Osteoblast (primary cell): ENCODE measurements at regions not wholly inside any gene's neighbourhood (a gene's known extent, or its start where the extent isn't known, plus 50 kb on each side); places are given as distances from the start of the nearest gene placed in this dataset.

ENCODE experiments used
- DNase-seq: peaks from one replicate; pipeline ENCODE4 v3.0.0; 2011; ENCODE audit warnings: low spot score, mixed read lengths; ENCODE audit not compliant: insufficient read length; ENCODE audit errors: missing footprints
- H2AFZ ChIP-seq: 2 replicates; pipeline ENCODE4 v1.6.0; 2011; ENCODE audit warnings: mild to moderate bottlenecking, low read length
- H3K27ac ChIP-seq: 2 replicates; pipeline ENCODE4 v1.5.1; 2011; ENCODE audit warnings: mild to moderate bottlenecking, low read depth, low read length, moderate library complexity
- H3K27me3 ChIP-seq: 2 replicates; pipeline ENCODE4 v1.6.0; 2012; ENCODE audit warnings: mild to moderate bottlenecking, control low read depth, inconsistent platforms, low read length, moderate library complexity; ENCODE audit not compliant: insufficient read depth
- H3K36me3 ChIP-seq: 2 replicates; pipeline ENCODE4 v1.5.1; 2011; ENCODE audit warnings: mild to moderate bottlenecking, low read length, control low read depth, moderate library complexity; ENCODE audit not compliant: insufficient read depth
- H3K4me1 ChIP-seq: 2 replicates; pipeline ENCODE4 v1.5.1; 2011; ENCODE audit warnings: mild to moderate bottlenecking, low read length, control low read depth, moderate library complexity; ENCODE audit not compliant: insufficient read depth
- H3K4me2 ChIP-seq: 2 replicates; pipeline ENCODE4 v1.6.0; 2011; ENCODE audit warnings: mild to moderate bottlenecking, low read length; ENCODE audit not compliant: insufficient read depth
- H3K4me3 ChIP-seq: fragments of 200-600 bp; sonication (generic); 3 replicates; pipeline ENCODE4 v1.5.1; 2012; ENCODE audit warnings: mild to moderate bottlenecking, low read length, inconsistent platforms; ENCODE audit not compliant: insufficient read depth
- H3K79me2 ChIP-seq: 2 replicates; pipeline ENCODE4 v1.6.0; 2012; ENCODE audit warnings: mild to moderate bottlenecking, low read length, control low read depth, inconsistent platforms; ENCODE audit not compliant: insufficient read depth
- H3K9me3 ChIP-seq: 2 replicates; pipeline ENCODE4 v1.5.1; 2011; ENCODE audit warnings: low read depth, low read length, control low read depth
- H4K20me1 ChIP-seq: 2 replicates; pipeline ENCODE4 v1.6.0; 2012; ENCODE audit warnings: mild to moderate bottlenecking, low read length, control low read depth; ENCODE audit not compliant: insufficient read depth
- CTCF ChIP-seq: IDR thresholded peaks from 2 replicates; pipeline ENCODE4 v1.5.1; 2011; ENCODE audit warnings: mild to moderate bottlenecking, low read depth, low read length, moderate library complexity; ENCODE audit errors: extremely low read depth

DNA sequence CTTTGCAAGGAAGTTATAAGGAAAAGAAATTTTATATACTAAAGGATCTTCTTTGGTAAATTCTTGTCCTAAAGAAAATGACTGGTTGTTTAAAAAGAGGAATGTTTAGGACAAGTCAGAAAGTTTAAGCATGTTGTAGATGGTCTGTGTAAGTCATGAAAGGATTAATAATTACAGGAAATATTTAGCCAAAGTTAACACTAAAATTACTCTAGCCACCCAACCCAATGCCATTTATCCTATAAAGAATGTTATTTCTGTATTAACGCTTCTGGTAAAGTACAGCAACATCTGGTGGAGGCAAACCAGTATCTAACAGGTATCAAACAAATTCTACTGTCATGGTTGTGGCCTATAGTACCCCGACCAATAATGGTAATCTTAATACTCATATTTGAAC lies 546.9 kb upstream of the PKDCC start:
- no peaks in the 10 kb centered on the region for H3K4me1 ChIP-seq
- no peak overlapping the region for H3K4me2 ChIP-seq
- H4K20me1 ChIP-seq, result no peaks in the 10 kb centered on the region
- TF ChIP-seq CTCF, result no peak
- H3K27ac ChIP-seq, result no peak overlapping the region
- no peaks in the 10 kb centered on the region for H3K27me3 ChIP-seq
- H3K9me3 ChIP-seq, result peaks cover 6% of the 10 kb centered on the region
- no peak overlapping the region for H2AFZ ChIP-seq
- no peak overlapping the region for H3K4me3 ChIP-seq
- H3K36me3 ChIP-seq, result no peaks in the 10 kb centered on the region
- no peaks in the 10 kb centered on the region for H3K79me2 ChIP-seq
- DNase-seq, result no peak

DNA sequence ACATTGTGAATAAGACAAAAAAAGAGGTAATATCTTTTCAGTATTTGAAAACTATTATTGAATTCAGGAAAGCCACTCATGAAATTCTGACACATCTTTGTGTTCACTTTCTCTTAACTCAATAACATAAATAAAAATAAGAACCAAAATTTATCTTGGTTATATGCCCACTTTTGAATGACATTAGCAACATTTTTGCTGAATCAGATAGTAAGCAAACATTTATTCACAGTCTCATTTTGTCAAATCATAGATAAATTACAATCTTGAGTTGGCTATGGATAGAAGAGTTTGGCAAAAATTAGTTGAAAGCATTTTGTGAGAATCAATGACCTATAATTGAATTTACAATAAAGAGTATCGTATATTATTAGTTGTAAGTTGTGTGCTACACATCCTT lies 545.1 kb upstream of the PKDCC start:
- no peak overlapping the region for H3K4me3 ChIP-seq
- H3K9me3 ChIP-seq, result no peaks in the 10 kb centered on the region
- no peaks in the 10 kb centered on the region for H4K20me1 ChIP-seq
- H3K4me2 ChIP-seq, result no peak overlapping the region
- no peak for DNase-seq
- H3K27ac ChIP-seq, result no peak overlapping the region
- no peaks in the 10 kb centered on the region for H3K4me1 ChIP-seq
- no peaks in the 10 kb centered on the region for H3K27me3 ChIP-seq
- TF ChIP-seq CTCF, result no peak
- no peak overlapping the region for H2AFZ ChIP-seq
- no peaks in the 10 kb centered on the region for H3K36me3 ChIP-seq
- H3K79me2 ChIP-seq, result no peaks in the 10 kb centered on the region

- no peaks in the 10 kb centered on the region for H3K36me3 ChIP-seq
- H3K79me2 ChIP-seq, result no peaks in the 10 kb centered on the region
Observed at GRCh38 chr2:41504532-41504931, 543.3 kb upstream of the PKDCC start.

GRCh38 chr2:41510108-41510507 lies 537.7 kb upstream of the PKDCC start:
- TF ChIP-seq CTCF, result no peak

More at GRCh38 chr2:41504532-41504931, 543.3 kb upstream of the PKDCC start:
- DNase-seq, result no peak
- Histone ChIP-seq H3K4me2 (no peak overlapping the region), H3K27ac (no peak overlapping the region), H3K27me3 (no peaks in the 10 kb centered on the region), H3K9me3 (no peaks in the 10 kb centered on the region), H3K4me1 (no peaks in the 10 kb centered on the region), H2AFZ (no peak overlapping the region), H3K4me3 (no peak overlapping the region), H4K20me1 (no peaks in the 10 kb centered on the region)
- TF ChIP-seq CTCF, result no peak

More at GRCh38 chr2:41510108-41510507, 537.7 kb upstream of the PKDCC start:
- Histone ChIP-seq H3K27me3 (no peaks in the 10 kb centered on the region), H3K4me3 (no peak overlapping the region), H2AFZ (no peak overlapping the region), H3K4me1 (no peaks in the 10 kb centered on the region), H3K27ac (no peak overlapping the region), H3K36me3 (no peaks in the 10 kb centered on the region), H3K9me3 (no peaks in the 10 kb centered on the region), H3K79me2 (no peaks in the 10 kb centered on the region), H4K20me1 (no peaks in the 10 kb centered on the region), H3K4me2 (no peak overlapping the region)
- DNase-seq, result no peak
